NCI-H2196 treated with DMSO at 0.1 percent for 48 hours (cell line): ENCODE measurements at regions not wholly inside any gene's neighbourhood (a gene's known extent, or its start where the extent isn't known, plus 50 kb on each side); places are given as distances from the start of the nearest gene placed in this dataset.
"Not testable (repeated sequence)": the region's sequence is repeated elsewhere in the genome, so short reads cannot be mapped to it uniquely, and the experiment has no call there.

Experiments used
- DNase-seq: peaks from one replicate; lab custom pipeline; 2025; ENCODE audit not compliant: unreplicated experiment; lab: John Stamatoyannopoulos, UW

GRCh38 chr1:217049721-217050120, 326.5 kb upstream of the ESRRG start:
- no peak for DNase-seq

DNA sequence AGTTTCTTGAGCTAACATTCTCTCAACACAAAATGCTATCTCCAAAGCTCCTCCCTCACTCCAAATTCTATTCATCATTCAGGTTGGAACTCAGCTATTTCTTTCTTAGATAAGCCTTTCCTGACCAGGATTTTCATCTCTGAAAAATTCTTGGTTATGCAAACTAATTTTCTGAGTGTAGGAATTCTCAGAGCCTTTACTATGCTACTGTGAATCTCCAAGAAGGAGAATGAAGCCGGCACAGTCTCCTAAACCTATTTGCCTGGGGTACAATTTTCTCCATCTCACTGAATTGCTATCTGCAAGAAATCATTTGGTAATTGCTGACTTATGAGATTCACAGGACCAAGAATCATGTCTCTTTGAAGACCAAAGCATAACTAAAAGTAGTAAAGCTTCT, 325.9 kb upstream of the ESRRG start:
- no peak for DNase-seq

DNA sequence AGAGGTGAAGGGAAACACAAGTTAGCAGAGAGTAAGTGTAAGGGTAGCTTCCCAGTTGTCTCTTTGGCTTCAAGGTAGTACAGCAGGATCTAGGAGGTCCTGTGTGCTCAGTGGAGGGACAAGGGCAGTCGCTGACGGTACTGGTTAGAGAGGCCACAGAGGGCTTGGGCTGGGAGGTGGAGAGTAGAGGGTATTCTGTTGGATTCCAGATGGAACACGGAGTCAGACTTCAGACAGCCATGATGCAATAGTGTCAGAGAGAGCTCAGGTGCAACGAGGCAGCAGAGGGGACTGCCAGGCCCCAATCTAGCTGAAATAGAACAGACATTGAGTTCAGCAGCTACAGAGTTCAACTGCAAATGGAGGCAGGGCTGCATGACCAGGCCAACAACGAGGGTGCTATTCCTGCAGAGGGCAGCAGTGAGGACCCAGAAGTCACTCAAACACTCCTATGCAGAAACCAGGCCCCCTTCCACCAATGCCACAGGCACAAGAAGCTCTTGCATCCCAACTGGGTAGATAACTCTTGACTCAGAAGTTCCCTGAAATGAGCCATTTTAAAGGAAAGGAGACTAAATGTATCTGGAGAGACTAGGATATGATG, 325.0 kb upstream of the ESRRG start:
- DNase-seq: no peak

GRCh38 chr1:217040711-217041455, 317.7 kb upstream of the ESRRG start:
- DNase-seq: no peak

- DNase-seq: no peak
Observed at GRCh38 chr1:217039926-217040325, 316.7 kb upstream of the ESRRG start.

DNA sequence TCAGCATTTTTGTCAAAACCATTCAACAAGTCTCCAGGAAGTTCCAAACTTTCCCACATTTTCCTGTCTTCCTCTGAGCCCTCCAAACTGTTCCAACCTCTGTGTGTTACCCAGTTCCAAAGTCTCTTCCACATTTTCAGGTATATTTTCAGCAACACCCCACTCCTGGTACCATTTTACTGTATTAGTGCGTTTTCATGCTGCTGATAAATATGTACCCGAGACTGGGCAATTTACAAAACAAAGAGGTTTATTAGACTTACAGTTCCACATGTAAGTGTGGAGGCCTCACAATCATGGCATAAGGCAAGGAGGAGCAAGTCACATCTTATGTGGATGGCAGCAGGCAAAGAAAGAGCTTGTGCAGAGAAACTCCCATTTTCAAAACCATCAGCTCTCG, 315.9 kb upstream of the ESRRG start:
- not testable (repeated sequence) for DNase-seq

GRCh38 chr1:217036757-217037156, 313.5 kb upstream of the ESRRG start:
- DNase-seq: no peak

DNA sequence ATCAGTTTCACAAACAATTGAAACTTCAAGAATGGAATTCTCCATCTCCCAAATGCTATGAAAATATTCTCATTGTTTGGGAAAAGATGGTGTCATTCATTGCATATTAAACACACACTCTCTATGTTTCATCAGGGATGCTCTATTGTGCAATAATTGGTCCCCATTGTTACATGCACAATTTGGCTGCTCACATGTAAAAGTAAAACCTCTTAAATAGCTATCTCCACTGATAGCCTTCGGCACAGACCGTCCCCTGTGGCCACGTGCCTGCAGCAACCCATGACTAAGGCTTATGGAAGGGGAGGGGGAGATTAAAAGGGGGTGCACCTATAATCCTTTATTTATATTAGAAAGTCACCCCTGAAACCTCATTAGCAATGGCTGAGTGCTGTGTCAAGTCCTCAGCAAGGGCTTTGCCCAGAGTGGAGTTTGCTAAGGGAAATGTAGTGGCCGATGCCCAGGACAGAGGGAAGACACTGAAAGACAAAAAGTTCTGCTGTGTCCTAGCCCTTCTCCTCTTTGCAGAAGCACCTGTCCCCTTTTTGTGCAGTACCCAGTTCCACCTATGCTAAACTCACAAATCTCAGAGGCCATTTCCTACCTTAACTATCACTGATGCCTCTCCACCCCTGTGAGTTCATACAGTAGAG, 309.6 kb upstream of the ESRRG start:
- no peak for DNase-seq

DNA sequence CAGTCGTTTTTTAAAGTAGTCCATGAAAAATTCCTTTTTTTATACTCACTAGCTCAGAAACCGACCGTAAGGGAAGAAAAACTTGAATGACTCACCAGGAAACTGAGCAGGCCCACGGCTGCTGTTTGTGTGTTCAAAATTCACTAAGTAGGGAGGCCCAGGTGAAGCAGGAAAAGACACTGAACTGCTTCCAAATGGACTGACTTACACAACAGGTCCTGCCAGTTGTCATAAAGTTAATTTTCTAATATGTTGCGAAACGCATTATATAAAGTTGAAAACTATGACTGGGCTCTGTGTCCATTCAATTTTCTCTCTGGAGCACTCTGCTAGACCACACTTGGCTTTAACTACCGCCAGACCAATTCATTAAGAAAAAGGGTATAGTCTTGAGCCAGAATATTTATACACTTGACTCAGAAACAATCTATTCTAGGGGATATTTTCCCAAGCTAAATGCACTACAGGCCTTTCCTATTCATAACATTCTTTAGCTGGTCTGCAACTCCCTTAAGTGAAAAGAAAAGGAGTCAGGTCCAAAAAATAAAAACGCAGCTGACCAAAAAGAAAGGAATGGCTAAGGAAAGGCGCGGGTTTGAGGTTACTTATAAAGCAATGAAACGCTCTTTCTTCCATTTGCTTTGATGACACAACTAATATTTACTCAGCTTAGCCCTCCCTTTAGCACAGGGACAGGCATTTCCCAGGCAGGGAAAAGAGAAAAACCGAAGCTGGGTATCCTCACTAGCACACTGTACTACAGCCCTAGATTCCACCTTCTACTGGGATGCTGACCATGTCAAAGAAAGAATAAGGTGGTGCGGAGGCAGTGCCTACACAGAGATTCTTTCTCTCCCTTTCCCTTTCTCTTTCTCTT, 306.3 kb upstream of the ESRRG start:
- no peak for DNase-seq

DNA sequence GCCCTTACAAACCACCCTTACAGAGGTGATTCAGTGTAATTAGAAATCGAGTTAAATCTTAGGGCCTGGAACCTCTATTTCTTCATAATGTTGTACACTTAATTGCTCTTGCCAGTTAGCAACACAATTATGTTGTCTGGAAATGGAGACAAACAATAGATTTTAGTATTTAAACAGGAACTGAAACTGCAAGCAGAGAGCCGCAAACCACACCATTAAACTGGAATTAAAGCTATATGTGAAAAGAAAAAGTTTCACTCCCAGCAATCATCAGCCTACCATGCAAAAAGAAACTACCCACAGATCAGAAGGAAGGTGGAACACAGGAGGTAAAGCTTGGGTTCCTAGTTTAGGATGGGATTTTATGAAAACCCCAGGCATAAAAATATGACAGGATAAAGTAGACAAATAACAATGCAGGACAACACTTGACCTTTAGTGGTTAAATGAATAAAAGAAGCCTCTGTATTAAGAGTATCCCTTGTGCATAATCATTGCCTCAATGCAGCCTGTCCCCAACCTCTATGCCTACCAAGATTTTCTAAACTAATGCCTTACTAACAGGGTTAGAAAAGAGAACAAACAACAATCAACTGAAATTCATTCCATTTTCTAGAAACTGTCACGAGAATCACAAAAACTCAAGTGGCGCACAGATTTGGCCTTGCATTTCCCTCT, 304.3 kb upstream of the ESRRG start:
- no peak for DNase-seq

- DNase-seq: no peak
Observed at GRCh38 chr1:217026531-217026930, 303.3 kb upstream of the ESRRG start.

DNA sequence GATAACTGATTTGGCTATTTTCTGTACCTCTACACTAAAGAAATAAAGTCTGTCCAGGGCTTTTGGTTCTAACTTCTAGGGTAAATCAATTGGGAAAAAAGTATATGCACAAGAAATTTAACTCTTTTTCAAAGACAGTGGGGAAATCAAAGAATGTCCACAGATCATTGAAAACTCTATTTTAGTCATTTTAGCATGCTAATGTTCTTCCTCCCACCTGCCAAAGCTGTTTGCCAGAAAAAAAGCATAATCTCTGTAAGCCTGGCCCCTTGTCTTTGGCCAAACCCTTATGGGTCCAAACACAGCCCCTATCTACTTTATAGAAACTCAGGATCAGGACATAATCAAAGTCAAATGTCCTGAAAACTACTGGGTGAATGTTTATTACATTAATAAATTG, 302.2 kb upstream of the ESRRG start:
- no peak for DNase-seq

GRCh38 chr1:217024911-217025310, 301.7 kb upstream of the ESRRG start:
- DNase-seq: no peak

GRCh38 chr1:217021956-217022355, 298.7 kb upstream of the ESRRG start:
- DNase-seq: no peak

GRCh38 chr1:217021400-217021799, 298.2 kb upstream of the ESRRG start:
- no peak for DNase-seq

GRCh38 chr1:217019475-217019874, 296.2 kb upstream of the ESRRG start:
- no peak for DNase-seq

DNA sequence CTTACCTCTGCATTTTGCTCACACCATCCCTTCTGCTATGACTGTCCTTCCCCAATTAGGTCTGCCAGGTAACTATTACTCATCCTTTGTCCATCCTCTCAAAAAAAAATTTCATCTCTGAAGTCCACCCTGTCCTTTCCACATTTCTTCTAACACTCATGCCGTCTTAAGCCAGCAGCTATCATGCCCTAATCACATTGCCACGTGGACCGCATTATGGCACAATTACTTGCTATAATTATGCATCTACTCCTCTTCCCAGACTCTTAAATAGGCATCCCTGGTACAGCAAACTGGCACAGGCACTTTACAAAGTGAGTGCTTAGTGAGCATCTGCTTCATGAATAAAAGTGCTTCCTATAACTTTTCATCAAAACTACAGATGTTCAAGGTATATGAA, 295.4 kb upstream of the ESRRG start:
- no peak for DNase-seq

DNA sequence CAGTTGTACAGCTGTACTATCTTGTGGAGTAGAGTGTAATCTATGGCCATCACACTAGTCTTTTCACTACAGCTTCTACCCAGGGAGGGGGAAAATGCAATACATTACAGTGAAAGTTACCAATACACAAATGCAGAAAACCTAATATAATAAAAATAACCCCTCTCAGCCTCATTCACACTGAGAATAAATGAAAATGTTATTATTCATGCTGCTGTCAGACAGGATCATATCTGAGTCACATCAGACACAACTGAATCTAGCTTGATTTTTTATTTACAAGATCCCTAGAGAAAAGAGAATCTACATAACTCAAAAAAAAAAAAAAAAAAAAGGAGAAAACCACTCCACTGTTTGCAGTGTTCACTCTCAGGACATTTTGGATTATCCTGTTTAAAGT, 293.9 kb upstream of the ESRRG start:
- no peak for DNase-seq

DNA sequence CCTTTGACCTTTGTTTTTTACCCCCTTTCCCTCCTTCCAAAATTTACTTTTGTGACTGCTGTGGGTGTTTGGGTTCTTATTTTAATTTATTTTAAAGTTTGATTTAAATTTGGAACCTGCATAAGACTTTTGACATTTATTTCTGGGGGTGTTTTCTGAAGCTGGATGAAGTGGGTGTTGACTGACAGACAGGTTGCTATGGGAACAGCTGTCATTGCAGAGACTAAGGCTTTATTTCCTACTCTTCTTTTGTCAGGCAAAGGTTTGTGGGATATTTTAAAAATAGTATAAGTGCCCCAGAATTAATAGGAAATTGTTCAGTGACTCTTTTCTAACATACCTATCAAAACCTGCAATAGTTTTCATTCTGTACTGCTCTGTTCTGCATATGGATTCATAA, 290.8 kb upstream of the ESRRG start:
- DNase-seq: no peak

DNA sequence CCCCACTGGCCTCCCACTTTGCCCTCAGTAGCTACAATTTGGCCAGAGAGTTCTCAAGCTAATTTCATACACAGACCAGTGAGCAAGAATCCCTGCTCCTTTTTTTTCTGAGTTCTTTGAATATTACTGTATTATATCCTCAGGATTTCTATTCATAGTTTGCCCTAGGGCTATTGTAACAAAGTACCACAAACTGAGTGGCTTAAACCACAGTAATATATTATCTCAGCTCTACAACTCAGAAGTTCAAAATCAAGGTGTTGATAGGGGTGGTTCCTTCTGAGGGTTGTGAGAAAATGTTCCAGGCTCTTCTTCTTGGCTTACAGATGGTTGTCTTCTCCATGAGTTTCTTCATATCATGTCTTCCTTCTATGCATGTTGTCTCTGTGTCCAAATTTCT, 289.4 kb upstream of the ESRRG start:
- DNase-seq: no peak

DNA sequence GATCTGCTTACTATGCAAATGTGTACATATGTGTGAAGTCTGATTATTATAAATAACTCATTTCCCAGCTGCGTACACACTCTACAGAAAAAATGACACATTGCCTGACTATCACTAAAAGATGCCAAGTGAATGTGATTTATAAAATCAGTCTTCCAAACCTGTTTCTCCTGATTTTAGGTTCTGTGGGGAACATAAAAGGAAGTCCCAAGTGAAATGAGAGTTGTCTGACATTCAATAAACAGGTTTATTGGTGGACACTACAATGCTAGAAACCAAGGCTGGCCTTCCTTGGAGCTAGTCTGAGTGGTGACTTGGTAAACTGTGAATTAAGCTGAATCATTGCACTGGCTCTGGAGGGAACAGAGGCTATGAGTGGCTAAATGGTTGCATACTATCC, 287.9 kb upstream of the ESRRG start:
- DNase-seq: no peak
